Fibroblast of villous mesenchyme (primary cell): ENCODE measurements at regions not wholly inside any gene's neighbourhood (a gene's known extent, or its start where the extent isn't known, plus 50 kb on each side); places are given as distances from the start of the nearest gene placed in this dataset. TPM values are rescaled to one million over a fixed set of nuclear protein-coding genes. Genes with fewer than 3 reads are reported as not detected.

Experiments used
- DNase-seq: peaks from one replicate; pipeline ENCODE4 v3.0.0-alpha.2; 2010; ENCODE audit warnings: low read depth
- H3K4me3 ChIP-seq: 2 replicates; pipeline ENCODE4 v1.5.1; 2011; ENCODE audit warnings: low read depth, mild to moderate bottlenecking, low read length
- small RNA-seq: library from RNA; depleted of rRNA; stranded (forward); fragments of <200 nt; gene quantifications from one replicate; pipeline ENCODE3, GENCODE V24; 2012
- TF ChIP-seq, protein P1 (sequence below): IDR thresholded peaks from 2 replicates; pipeline ENCODE4 v1.5.1; 2012; ENCODE audit warnings: low read depth, mild to moderate bottlenecking, low read length; ENCODE audit not compliant: insufficient read depth

DNA sequence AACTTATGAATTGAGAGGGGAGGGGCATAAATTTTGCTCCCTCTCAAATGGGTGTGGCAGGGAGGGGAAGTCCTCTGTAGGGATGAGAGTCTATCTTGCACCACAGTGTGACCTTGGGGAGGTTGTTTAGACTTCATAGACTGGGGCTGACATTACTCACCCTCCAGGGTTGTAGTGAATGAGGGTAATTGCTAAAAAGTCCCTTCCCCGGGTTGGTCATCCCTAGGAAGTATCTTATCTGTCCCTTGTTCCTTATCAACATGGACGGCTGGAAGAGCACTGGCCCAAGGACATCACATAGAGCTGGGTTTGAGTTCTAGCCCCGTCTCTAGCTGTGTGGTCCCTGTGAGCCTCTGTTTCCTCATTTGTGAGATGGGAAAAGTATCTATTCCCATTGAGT is 52.4 kb upstream of the SLC2A1 start:
- TF ChIP-seq, protein P1, sequence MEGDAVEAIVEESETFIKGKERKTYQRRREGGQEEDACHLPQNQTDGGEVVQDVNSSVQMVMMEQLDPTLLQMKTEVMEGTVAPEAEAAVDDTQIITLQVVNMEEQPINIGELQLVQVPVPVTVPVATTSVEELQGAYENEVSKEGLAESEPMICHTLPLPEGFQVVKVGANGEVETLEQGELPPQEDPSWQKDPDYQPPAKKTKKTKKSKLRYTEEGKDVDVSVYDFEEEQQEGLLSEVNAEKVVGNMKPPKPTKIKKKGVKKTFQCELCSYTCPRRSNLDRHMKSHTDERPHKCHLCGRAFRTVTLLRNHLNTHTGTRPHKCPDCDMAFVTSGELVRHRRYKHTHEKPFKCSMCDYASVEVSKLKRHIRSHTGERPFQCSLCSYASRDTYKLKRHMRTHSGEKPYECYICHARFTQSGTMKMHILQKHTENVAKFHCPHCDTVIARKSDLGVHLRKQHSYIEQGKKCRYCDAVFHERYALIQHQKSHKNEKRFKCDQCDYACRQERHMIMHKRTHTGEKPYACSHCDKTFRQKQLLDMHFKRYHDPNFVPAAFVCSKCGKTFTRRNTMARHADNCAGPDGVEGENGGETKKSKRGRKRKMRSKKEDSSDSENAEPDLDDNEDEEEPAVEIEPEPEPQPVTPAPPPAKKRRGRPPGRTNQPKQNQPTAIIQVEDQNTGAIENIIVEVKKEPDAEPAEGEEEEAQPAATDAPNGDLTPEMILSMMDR, result no peak
- H3K4me3 ChIP-seq, result no peak overlapping the region
- DNase-seq, result no peak

- no peak overlapping the region for H3K4me3 ChIP-seq
- TF ChIP-seq, protein P1, result no peak
- no peak for DNase-seq
These were observed 50.6 kb upstream of the SLC2A1 start for GRCh38 chr1:43009274-43009673.

DNA sequence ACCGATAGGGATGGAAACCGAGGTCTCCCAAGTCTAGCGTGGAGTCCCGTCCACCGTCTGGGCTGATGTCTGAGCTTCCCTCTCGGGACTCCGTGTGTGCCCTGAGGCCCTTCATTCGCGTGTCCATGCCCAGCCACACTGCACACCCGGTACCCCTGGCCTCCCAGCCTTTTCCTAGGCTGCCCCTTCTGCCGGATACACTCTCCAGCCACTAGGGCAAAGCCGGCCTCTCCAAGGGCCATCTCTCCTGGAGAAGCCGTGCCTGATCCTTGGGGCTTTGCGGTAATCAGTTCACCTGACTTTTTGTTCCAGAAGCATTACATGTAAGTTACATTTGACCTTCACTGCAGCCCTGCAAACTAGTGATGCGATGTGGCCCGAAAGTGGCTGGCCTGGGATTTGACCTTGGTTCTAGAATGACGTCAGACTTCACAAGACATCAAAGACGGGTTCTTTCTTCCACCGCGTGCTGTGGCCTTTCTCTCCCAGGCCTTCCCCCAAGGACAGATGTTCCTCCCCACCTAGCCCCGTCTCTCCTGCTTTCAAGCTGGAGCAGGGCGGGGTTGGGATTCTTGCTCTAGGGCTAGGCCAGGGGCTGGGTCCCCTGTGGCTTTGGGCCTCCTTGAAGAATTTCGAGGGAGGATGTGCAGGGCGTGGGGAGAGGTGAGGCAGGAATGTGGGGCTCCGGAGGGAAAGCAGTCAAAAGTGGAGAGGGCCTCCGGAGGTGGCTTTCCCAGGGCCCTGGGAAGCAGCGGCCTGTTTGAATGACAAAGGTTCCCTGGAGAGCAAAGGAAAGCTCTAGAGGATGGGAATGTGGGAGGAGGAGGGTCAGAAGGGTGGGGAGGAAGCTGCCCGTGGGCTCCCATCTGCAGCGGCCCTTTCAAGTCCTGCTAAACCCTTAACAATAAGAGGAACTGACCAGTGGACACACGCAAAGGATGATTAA is 49.7 kb upstream of the SLC2A1 start:
- peak; percentile 13 for DNase-seq
- no peak overlapping the region for H3K4me3 ChIP-seq
- TF ChIP-seq, protein P1, result no peak

Small RNA genes lying in the stretch of these regions (small RNA-seq; reads per million reads assigned to genes)
- gene RF00026, result not detected
